ENCODE measurements at regions not wholly inside any gene's neighbourhood (a gene's known extent, or its start where the extent isn't known, plus 50 kb on each side); places are given as distances from the start of the nearest gene placed in this dataset.

DNA sequence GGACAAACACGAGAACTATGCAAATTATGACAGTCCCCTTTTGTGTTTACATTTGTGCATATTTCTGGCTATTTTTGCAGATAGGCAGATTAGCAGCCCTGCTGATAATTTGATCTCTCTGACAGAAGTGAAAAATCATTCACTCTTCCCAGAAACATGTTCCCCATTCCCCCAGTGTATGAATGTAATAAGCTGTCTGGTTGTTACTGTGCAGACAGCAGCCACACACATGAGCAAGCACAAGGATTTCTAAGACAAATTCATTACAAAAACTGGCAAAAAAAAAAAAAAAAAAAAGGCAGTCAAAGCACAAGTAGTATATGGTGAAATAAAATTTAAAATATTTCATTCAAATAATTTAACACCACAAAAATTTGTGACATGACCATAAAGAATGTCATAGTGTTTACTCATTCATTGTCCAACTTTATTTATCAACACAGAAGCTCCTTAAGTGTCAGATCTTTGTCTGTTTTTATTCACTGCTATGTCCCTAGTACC lies 95.5 kb upstream of the VGLL2 start:
- no peak overlapping the region for H3K9ac ChIP-seq (ENCODE audit: low read length in 3 of 3)
- H3K4me1 ChIP-seq (ENCODE audit: control insufficient read depth in 2 of 3, insufficient read depth in 2 of 3, low read depth in 1 of 3, low read length in 3 of 3) = no peaks in the 10 kb centered on the region
- H3K9me3 ChIP-seq (ENCODE audit: control insufficient read depth in 2 of 3, insufficient read depth in 1 of 3, low read length in 3 of 3) = peaks cover 0 to 4% (median 0%) of the 10 kb centered on the region in 3 donors
- TF ChIP-seq, protein P1, sequence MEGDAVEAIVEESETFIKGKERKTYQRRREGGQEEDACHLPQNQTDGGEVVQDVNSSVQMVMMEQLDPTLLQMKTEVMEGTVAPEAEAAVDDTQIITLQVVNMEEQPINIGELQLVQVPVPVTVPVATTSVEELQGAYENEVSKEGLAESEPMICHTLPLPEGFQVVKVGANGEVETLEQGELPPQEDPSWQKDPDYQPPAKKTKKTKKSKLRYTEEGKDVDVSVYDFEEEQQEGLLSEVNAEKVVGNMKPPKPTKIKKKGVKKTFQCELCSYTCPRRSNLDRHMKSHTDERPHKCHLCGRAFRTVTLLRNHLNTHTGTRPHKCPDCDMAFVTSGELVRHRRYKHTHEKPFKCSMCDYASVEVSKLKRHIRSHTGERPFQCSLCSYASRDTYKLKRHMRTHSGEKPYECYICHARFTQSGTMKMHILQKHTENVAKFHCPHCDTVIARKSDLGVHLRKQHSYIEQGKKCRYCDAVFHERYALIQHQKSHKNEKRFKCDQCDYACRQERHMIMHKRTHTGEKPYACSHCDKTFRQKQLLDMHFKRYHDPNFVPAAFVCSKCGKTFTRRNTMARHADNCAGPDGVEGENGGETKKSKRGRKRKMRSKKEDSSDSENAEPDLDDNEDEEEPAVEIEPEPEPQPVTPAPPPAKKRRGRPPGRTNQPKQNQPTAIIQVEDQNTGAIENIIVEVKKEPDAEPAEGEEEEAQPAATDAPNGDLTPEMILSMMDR (IDR thresholded peaks at IDR 0.05; ENCODE audit: borderline replicate concordance, extremely low read depth, insufficient read depth) = no peak
- H3K27ac ChIP-seq (ENCODE audit: low read depth in 2 of 2, low read length in 2 of 2) = no peak overlapping the region
- no peaks in the 10 kb centered on the region for H3K36me3 ChIP-seq (ENCODE audit: control insufficient read depth in 2 of 3, insufficient read depth in 3 of 3, low read length in 3 of 3)
- intact Hi-C loops (cut with DNase I) = no loop called here
- no peak overlapping the region for H3K4me3 ChIP-seq (ENCODE audit: low read length in 3 of 3)
- no peaks in the 10 kb centered on the region for H3K27me3 ChIP-seq (ENCODE audit: control insufficient read depth, insufficient read depth, low read length)
- FAIRE-seq (no peak), DNase-seq (no peak)

DNA sequence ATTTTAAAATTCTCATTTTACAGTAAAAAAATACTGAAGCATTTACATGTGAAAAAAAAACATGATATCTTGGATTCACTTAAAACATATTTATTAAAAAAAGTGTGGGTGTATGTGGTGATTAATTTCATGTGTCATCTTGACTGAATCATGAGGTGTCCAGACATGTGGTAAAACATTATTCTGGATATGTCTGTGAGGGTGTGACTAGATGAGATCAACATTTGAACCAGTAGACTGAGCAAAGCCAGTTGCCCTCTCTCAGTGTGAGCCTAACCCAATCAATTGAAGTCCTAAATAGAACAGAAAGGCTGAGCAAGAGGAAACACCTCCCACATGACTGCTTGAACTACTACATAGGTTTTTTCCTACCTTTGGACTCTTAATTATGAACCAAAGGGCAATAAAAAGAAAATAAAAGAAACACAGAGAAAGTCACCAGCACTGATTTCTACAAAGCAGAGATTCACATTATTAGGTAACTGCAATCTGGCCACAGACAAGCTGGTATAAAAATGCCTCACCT lies 90.5 kb upstream of the VGLL2 start:
- Histone ChIP-seq H3K9me3 (ENCODE audit: control insufficient read depth in 2 of 3, insufficient read depth in 1 of 3, low read length in 3 of 3) (peaks cover 0 to 4% (median 0%) of the 10 kb centered on the region in 3 donors), H3K36me3 (ENCODE audit: control insufficient read depth in 2 of 3, insufficient read depth in 3 of 3, low read length in 3 of 3) (no peaks in the 10 kb centered on the region), H3K4me1 (ENCODE audit: control insufficient read depth in 2 of 3, insufficient read depth in 2 of 3, low read depth in 1 of 3, low read length in 3 of 3) (no peaks in the 10 kb centered on the region), H3K9ac (ENCODE audit: low read length in 3 of 3) (no peak overlapping the region), H3K27me3 (ENCODE audit: control insufficient read depth, insufficient read depth, low read length) (no peaks in the 10 kb centered on the region), H3K4me3 (ENCODE audit: low read length in 3 of 3) (no peak overlapping the region), H3K27ac (ENCODE audit: low read depth in 2 of 2, low read length in 2 of 2) (no peak overlapping the region)
- DNase-seq (no peak), FAIRE-seq (no peak)
- TF ChIP-seq, protein P1 (IDR thresholded peaks at IDR 0.05; ENCODE audit: borderline replicate concordance, extremely low read depth, insufficient read depth) = no peak
- intact Hi-C loops (cut with DNase I) = no loop called here

DNA sequence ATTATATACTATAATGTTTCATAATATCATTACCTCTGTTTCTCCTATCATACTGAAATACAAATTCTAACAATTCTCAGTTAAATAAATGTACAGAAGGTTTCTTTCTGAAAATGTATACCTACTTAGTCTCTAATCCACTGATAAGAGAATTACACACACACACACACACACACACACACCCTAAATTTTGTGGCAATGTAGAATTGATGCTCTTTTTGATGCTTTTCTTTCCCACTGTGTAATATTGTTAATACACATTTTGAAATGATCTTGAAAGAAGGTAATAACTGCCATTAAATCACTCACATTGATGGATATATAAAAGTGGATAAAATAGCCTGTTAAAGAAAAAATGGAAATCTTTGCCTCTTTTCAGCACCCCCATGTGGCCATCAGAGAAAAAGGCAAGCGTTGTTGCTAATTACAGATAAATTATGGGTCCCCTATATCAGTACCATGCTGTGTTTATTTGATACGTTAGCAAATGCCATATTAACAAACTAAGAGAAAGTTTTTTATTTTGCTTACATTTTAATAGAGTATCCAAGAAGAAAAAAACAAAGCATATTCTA lies 76.6 kb upstream of the VGLL2 start:
- Histone ChIP-seq H3K36me3 (ENCODE audit: control insufficient read depth in 2 of 3, insufficient read depth in 3 of 3, low read length in 3 of 3) (no peaks in the 10 kb centered on the region), H3K9me3 (ENCODE audit: control insufficient read depth in 2 of 3, insufficient read depth in 1 of 3, low read length in 3 of 3) (no peaks in the 10 kb centered on the region), H3K4me1 (ENCODE audit: control insufficient read depth in 2 of 3, insufficient read depth in 2 of 3, low read depth in 1 of 3, low read length in 3 of 3) (no peaks in the 10 kb centered on the region), H3K9ac (ENCODE audit: low read length in 3 of 3) (no peak overlapping the region), H3K27ac (ENCODE audit: low read depth in 2 of 2, low read length in 2 of 2) (no peak overlapping the region), H3K27me3 (ENCODE audit: control insufficient read depth, insufficient read depth, low read length) (no peaks in the 10 kb centered on the region), H3K4me3 (ENCODE audit: low read length in 3 of 3) (no peak overlapping the region)
- FAIRE-seq = no peak
- intact Hi-C loops (cut with DNase I) = no loop called here
- TF ChIP-seq, protein P1 (IDR thresholded peaks at IDR 0.05; ENCODE audit: borderline replicate concordance, extremely low read depth, insufficient read depth) = no peak
- DNase-seq = peak in 1 of 5 donors; percentile 8

Measured in kidney (tissue), 13 donors.